Parathyroid adenoma (tissue), 2 donors: ENCODE measurements at regions not wholly inside any gene's neighbourhood (a gene's known extent, or its start where the extent isn't known, plus 50 kb on each side); places are given as distances from the start of the nearest gene placed in this dataset.

Experiments used
- H2AFZ ChIP-seq: fragments of 300-600 bp; sonication (generic); one replicate; pipeline ENCODE4 v1.7.0; 2017; ENCODE audit warnings: antibody characterized with exemption, mild to moderate bottlenecking
- H3K27ac ChIP-seq: fragments of 300-600 bp; sonication (generic); one replicate; pipeline ENCODE4 v1.7.0; 2017
- H3K27me3 ChIP-seq: fragments of 300-600 bp; sonication (generic); one replicate; pipeline ENCODE4 v1.7.0; 2017; ENCODE audit warnings: low read length; ENCODE audit not compliant: control insufficient read depth, insufficient read depth
- H3K36me3 ChIP-seq: fragments of 300-600 bp; sonication (generic); one replicate; pipeline ENCODE4 v1.7.0; 2017; ENCODE audit warnings: low read length; ENCODE audit not compliant: control insufficient read depth, insufficient read depth
- H3K4me1 ChIP-seq: fragments of 300-600 bp; sonication (generic); one replicate; pipeline ENCODE4 v1.7.0; 2017; ENCODE audit warnings: control low read depth
- H3K4me2 ChIP-seq: fragments of 300-600 bp; sonication (generic); one replicate; pipeline ENCODE4 v1.7.0; 2017; ENCODE audit warnings: low read length
- H3K4me3 ChIP-seq: fragments of 300-600 bp; sonication (generic); one replicate; pipeline ENCODE4 v1.7.0; 2017; ENCODE audit warnings: low read depth, low read length
- H3K79me2 ChIP-seq: fragments of 300-600 bp; sonication (generic); one replicate; pipeline ENCODE4 v1.7.0; 2017; ENCODE audit warnings: control low read depth
- H3K9ac ChIP-seq: fragments of 300-600 bp; sonication (generic); one replicate; pipeline ENCODE4 v1.7.0; 2017; ENCODE audit warnings: mild to moderate bottlenecking
- H3K9me3 ChIP-seq: fragments of 300-600 bp; sonication (generic); one replicate; pipeline ENCODE4 v1.7.0; 2017; ENCODE audit warnings: low read length; ENCODE audit not compliant: control insufficient read depth
- TF ChIP-seq, protein P1 (sequence below): fragments of 300-600 bp; sonication (generic); IDR thresholded peaks from one replicate; pipeline ENCODE4 v1.7.0; 2017; ENCODE audit warnings: antibody characterized with exemption, mild to moderate bottlenecking
- donor health status: primary hyperparathyroidism.

DNA sequence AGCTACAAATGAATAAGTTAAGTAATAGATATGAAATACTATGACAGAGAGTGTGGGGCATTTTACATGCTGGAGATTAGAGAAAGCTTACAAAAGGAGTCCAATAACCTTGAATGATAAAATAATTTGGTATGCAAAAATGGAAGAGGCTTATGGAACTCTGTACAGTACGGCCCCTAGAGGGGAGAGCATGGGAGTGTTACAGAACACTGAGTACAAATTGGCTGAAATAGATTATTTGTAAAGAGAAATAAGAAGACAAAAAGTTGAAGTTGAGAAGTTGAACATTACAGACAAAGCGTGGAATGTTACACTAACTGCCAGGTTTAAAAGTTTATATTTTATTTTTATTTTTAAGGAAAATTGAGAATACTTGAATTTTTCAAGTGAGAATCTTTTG lies 192.1 kb upstream of the DOK6 start:
- Histone ChIP-seq H3K4me2 (no peak overlapping the region), H2AFZ (no peak overlapping the region), H3K27me3 (no peaks in the 10 kb centered on the region), H3K79me2 (no peaks in the 10 kb centered on the region), H3K27ac (no peak overlapping the region), H3K9ac (no peak overlapping the region), H3K9me3 (no peaks in the 10 kb centered on the region), H3K4me3 (no peak overlapping the region), H3K4me1 (no peaks in the 10 kb centered on the region), H3K36me3 (no peaks in the 10 kb centered on the region)
- TF ChIP-seq, protein P1, sequence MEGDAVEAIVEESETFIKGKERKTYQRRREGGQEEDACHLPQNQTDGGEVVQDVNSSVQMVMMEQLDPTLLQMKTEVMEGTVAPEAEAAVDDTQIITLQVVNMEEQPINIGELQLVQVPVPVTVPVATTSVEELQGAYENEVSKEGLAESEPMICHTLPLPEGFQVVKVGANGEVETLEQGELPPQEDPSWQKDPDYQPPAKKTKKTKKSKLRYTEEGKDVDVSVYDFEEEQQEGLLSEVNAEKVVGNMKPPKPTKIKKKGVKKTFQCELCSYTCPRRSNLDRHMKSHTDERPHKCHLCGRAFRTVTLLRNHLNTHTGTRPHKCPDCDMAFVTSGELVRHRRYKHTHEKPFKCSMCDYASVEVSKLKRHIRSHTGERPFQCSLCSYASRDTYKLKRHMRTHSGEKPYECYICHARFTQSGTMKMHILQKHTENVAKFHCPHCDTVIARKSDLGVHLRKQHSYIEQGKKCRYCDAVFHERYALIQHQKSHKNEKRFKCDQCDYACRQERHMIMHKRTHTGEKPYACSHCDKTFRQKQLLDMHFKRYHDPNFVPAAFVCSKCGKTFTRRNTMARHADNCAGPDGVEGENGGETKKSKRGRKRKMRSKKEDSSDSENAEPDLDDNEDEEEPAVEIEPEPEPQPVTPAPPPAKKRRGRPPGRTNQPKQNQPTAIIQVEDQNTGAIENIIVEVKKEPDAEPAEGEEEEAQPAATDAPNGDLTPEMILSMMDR, result no peak

DNA sequence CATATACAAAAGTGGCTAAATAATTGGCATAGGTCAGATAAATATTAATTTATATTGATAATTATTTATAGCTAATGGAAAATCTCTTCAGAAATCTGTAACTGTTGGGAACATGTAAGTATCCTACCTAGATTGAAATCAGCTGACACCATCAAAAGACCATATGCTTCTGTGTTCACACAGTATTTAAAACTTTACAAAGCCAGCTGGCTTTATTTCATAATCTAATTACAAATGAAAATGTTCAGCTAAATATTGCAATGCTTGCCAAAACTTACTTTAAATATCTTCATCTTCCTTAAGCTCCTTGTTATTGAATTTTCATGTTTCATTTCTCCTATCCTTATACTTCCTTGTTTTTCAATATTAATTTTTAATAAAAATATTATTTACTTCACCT lies 190.9 kb upstream of the DOK6 start:
- no peaks in the 10 kb centered on the region for H3K36me3 ChIP-seq
- TF ChIP-seq, protein P1, result no peak
- no peak overlapping the region for H2AFZ ChIP-seq
- H3K27ac ChIP-seq, result no peak overlapping the region
- no peaks in the 10 kb centered on the region for H3K4me1 ChIP-seq
- no peaks in the 10 kb centered on the region for H3K27me3 ChIP-seq
- no peaks in the 10 kb centered on the region for H3K79me2 ChIP-seq
- no peak overlapping the region for H3K9ac ChIP-seq
- H3K4me2 ChIP-seq, result no peak overlapping the region
- H3K9me3 ChIP-seq, result no peaks in the 10 kb centered on the region
- no peak overlapping the region for H3K4me3 ChIP-seq

DNA sequence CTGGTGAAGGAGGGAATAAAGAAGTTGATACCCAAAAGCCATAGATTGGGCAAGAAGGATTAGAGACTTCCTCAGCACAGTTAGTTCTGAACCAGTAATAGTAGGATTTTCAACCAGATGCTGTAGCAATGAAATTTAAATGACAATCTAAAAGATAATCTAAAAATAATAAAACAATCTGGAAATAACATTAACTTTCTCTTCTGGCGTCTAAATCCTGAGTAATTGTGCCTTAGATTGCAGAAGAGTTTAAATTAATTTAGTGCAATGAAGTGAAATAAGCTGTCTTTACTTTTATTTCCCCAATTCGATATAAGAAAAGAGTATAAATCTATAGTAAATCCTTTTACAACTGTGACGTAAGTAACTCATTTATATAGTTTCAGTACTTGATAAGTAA lies 186.8 kb upstream of the DOK6 start:
- Histone ChIP-seq H3K36me3 (no peaks in the 10 kb centered on the region), H3K79me2 (no peaks in the 10 kb centered on the region)

DNA sequence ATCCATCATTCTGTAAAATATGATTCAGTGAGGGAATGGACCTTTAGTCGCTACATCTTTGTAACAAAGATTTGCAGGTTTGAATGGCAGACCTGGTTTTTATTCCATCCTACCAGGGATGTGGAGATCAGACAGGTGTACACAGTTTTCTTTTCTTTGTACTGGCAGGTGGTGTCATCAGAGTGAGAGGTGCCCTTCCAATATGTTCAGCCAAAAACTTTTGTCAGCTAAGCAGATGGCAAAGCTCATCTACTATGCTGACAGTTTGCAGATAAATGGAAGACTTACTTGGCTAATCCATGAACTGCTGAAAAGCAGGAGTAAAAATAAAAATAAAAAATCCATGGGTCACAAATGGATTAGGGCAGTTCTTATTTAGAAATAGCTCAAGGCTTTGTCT lies 185.5 kb upstream of the DOK6 start:
- Histone ChIP-seq H3K36me3 (no peaks in the 10 kb centered on the region), H3K27ac (no peak overlapping the region), H3K27me3 (no peaks in the 10 kb centered on the region), H3K9ac (no peak overlapping the region), H3K4me3 (no peak overlapping the region), H3K4me1 (no peaks in the 10 kb centered on the region), H3K9me3 (no peaks in the 10 kb centered on the region), H3K79me2 (no peaks in the 10 kb centered on the region), H2AFZ (no peak overlapping the region), H3K4me2 (no peak overlapping the region)
- TF ChIP-seq, protein P1, result no peak

More for the DNA sequence above, 186.8 kb upstream of the DOK6 start:
- H3K9me3 ChIP-seq, result no peaks in the 10 kb centered on the region
- no peaks in the 10 kb centered on the region for H3K4me1 ChIP-seq
- TF ChIP-seq, protein P1, result no peak
- H3K27me3 ChIP-seq, result no peaks in the 10 kb centered on the region
- no peak overlapping the region for H3K27ac ChIP-seq
- H3K9ac ChIP-seq, result no peak overlapping the region
- H2AFZ ChIP-seq, result no peak overlapping the region
- H3K4me3 ChIP-seq, result no peak overlapping the region
- H3K4me2 ChIP-seq, result no peak overlapping the region

DNA sequence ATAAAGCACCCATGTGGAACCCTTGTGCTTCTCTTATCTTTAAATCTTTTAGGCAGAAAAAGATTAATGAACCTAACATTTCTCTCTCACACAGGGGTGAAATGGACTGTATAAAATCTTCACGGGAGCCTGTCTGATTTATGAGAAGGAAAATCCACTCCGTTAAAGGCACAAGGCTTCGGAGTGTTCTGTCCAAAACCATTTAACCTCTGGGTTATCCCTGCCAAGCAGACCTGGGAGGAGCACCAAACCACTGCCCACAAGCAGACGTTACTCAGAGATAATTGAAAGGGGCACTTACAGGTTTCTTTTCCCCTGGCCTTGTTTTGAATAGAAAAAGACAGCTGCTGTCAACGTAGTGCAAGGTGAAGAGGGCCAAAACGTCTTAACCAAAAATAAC lies 184.4 kb upstream of the DOK6 start:
- Histone ChIP-seq H3K4me3 (no peak overlapping the region), H3K9ac (no peak overlapping the region), H2AFZ (no peak overlapping the region), H3K9me3 (no peaks in the 10 kb centered on the region), H3K27ac (no peak overlapping the region), H3K79me2 (no peaks in the 10 kb centered on the region), H3K27me3 (no peaks in the 10 kb centered on the region), H3K36me3 (no peaks in the 10 kb centered on the region), H3K4me2 (no peak overlapping the region), H3K4me1 (no peaks in the 10 kb centered on the region)
- TF ChIP-seq, protein P1, result no peak
